HepG2 (cell line): ENCODE measurements at regions not wholly inside any gene's neighbourhood (a gene's known extent, or its start where the extent isn't known, plus 50 kb on each side); places are given as distances from the start of the nearest gene placed in this dataset.

Source experiments
- EP300 ChIP-seq, 3 experiments: sonication (generic) in 1 of 3; formaldehyde crosslinking in 1 of 3; IDR thresholded peaks; 2 replicates each; pipeline versions ENCODE4 v1.5.1 to v1.6.1; 2011 to 2020; ENCODE audit warnings: low read depth in 2 of 3, low read length in 2 of 3, borderline replicate concordance in 1 of 3, improper control_type of control experiment in 1 of 3, mild to moderate bottlenecking in 1 of 3, missing genetic modification reagents in 1 of 3, moderate library complexity in 1 of 3
- KLF12 ChIP-seq: sonication (generic); formaldehyde crosslinking; IDR thresholded peaks from 2 replicates; pipeline ENCODE4 v1.4.0; 2020; ENCODE audit warnings: missing genetic modification reagents, borderline replicate concordance
- TMF1 ChIP-seq: sonication (generic); formaldehyde crosslinking; IDR thresholded peaks from 2 replicates; pipeline ENCODE4 v1.8.1; 2022; ENCODE audit warnings: low read depth, missing genetic modification reagents
- TRIM24 ChIP-seq: sonication (generic); formaldehyde crosslinking; IDR thresholded peaks from 2 replicates; pipeline ENCODE4 v1.8.0; 2022; ENCODE audit warnings: mild to moderate bottlenecking, missing genetic modification reagents
- ZNF121 ChIP-seq: sonication (generic); formaldehyde crosslinking; IDR thresholded peaks from 2 replicates; pipeline ENCODE4 v1.5.0; 2020; ENCODE audit warnings: mild to moderate bottlenecking, missing genetic modification reagents
- TF ChIP-seq, protein P1 (sequence below), 2 experiments: sonication (generic) in 1 of 2; formaldehyde crosslinking in 1 of 2; IDR thresholded peaks; 2 replicates each; pipeline versions ENCODE4 v1.5.1 to v1.6.1; 2011 to 2020; ENCODE audit warnings: borderline replicate concordance in 1 of 2, low read depth in 1 of 2, low read length in 1 of 2, mild to moderate bottlenecking in 1 of 2, missing genetic modification reagents in 1 of 2, moderate library complexity in 1 of 2
- TF ChIP-seq, protein P2 (sequence below): sonication (generic); formaldehyde crosslinking; IDR thresholded peaks from 2 replicates; pipeline ENCODE4 v1.4.0; 2020; ENCODE audit warnings: missing genetic modification reagents

- no peak for TF ChIP-seq TRIM24
- no peak for TF ChIP-seq ZNF121 (CRISPR knock-in tag)
- no peak for TF ChIP-seq TMF1
- TF ChIP-seq, protein P1, sequence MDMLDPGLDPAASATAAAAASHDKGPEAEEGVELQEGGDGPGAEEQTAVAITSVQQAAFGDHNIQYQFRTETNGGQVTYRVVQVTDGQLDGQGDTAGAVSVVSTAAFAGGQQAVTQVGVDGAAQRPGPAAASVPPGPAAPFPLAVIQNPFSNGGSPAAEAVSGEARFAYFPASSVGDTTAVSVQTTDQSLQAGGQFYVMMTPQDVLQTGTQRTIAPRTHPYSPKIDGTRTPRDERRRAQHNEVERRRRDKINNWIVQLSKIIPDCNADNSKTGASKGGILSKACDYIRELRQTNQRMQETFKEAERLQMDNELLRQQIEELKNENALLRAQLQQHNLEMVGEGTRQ (IDR thresholded peaks at IDR 0.05; ENCODE audit: low read depth, low read length), result no peak
- TF ChIP-seq, protein P1 (CRISPR knock-in tag; IDR thresholded peaks at IDR 0.05; ENCODE audit: borderline replicate concordance), result no peak
- TF ChIP-seq EP300 (IDR thresholded peaks at IDR 0.05; ENCODE audit: low read depth in 2 of 2, low read length in 2 of 2), result no peak
- TF ChIP-seq EP300 (CRISPR knock-in tag; IDR thresholded peaks at IDR 0.05; ENCODE audit: borderline replicate concordance), result no peak
- TF ChIP-seq, protein P2, sequence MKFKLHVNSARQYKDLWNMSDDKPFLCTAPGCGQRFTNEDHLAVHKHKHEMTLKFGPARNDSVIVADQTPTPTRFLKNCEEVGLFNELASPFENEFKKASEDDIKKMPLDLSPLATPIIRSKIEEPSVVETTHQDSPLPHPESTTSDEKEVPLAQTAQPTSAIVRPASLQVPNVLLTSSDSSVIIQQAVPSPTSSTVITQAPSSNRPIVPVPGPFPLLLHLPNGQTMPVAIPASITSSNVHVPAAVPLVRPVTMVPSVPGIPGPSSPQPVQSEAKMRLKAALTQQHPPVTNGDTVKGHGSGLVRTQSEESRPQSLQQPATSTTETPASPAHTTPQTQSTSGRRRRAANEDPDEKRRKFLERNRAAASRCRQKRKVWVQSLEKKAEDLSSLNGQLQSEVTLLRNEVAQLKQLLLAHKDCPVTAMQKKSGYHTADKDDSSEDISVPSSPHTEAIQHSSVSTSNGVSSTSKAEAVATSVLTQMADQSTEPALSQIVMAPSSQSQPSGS (CRISPR knock-in tag), result no peak
- TF ChIP-seq KLF12 (CRISPR knock-in tag), result no peak
Observed at GRCh38 chr1:112262316-112262715, 133.7 kb upstream of the CTTNBP2NL start.
